Body of pancreas (tissue), 4 donors: ENCODE measurements at regions not wholly inside any gene's neighbourhood (a gene's known extent, or its start where the extent isn't known, plus 50 kb on each side); places are given as distances from the start of the nearest gene placed in this dataset.

Experiments used
- POLR2A ChIP-seq, 3 donors: fragments of 450-650 bp; IDR thresholded peaks; one replicate each; pipeline ENCODE4 v1.6.1; 2016; ENCODE audit warnings: antibody characterized with exemption in 3 of 3, mild to moderate bottlenecking in 2 of 3
- TF ChIP-seq, protein P1 (sequence below), 7 experiments: fragments of 450-650 bp in 4 of 7; fragments of 200-600 bp in 3 of 7; sonication (generic) in 3 of 7; IDR thresholded peaks; one replicate each; pipeline ENCODE4 v1.5.1; 2016 to 2019; ENCODE audit warnings: antibody characterized with exemption in 7 of 7

DNA sequence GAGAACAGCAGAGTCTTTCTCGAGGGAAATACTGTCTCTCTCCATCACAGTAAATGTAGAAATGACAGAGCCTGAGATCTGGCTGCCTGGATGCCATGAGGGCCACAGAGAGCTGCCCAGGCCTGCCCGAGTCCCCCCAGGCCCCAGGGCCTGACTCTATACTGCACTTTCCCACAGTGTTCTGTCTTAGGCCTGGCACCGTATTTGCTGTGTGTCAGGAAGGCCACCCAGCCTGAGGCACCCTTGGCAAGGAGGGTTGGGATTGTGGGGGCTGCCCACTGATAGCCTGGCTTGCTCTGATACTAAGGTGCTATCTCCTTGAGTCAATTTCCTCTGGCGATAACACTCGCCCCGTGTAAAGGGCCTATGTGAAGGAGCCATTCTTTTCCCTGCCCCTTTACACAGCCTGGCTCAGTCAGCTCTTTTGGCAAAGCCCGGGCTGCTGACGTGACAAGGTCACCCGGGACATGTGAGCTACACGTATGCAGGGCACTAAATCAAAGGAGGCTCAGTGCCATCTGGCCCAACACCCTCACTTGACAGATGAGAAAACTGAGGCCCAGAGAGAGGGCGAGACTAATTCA lies 630.1 kb upstream of the KLF4 start:
- TF ChIP-seq, protein P1, sequence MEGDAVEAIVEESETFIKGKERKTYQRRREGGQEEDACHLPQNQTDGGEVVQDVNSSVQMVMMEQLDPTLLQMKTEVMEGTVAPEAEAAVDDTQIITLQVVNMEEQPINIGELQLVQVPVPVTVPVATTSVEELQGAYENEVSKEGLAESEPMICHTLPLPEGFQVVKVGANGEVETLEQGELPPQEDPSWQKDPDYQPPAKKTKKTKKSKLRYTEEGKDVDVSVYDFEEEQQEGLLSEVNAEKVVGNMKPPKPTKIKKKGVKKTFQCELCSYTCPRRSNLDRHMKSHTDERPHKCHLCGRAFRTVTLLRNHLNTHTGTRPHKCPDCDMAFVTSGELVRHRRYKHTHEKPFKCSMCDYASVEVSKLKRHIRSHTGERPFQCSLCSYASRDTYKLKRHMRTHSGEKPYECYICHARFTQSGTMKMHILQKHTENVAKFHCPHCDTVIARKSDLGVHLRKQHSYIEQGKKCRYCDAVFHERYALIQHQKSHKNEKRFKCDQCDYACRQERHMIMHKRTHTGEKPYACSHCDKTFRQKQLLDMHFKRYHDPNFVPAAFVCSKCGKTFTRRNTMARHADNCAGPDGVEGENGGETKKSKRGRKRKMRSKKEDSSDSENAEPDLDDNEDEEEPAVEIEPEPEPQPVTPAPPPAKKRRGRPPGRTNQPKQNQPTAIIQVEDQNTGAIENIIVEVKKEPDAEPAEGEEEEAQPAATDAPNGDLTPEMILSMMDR (IDR thresholded peaks at IDR 0.05), result no peak
- TF ChIP-seq POLR2A (IDR thresholded peaks at IDR 0.05), result no peak
